Heart left ventricle (tissue), 13 donors: ENCODE measurements at regions not wholly inside any gene's neighbourhood (a gene's known extent, or its start where the extent isn't known, plus 50 kb on each side); places are given as distances from the start of the nearest gene placed in this dataset.

Experiments used
- POLR2A ChIP-seq, 2 donors: fragments of 450-650 bp; IDR thresholded peaks; one replicate each; pipeline ENCODE4 v1.6.1; 2017; ENCODE audit warnings: antibody characterized with exemption in 2 of 2, mild to moderate bottlenecking in 2 of 2, moderate library complexity in 2 of 2
- TF ChIP-seq, protein P1 (sequence below), 12 donors: fragments of 200-600 bp; sonication (generic) in 4 of 12; IDR thresholded peaks; one replicate each; pipeline versions ENCODE4 v1.5.0 to v1.8.0; 2018 to 2022; ENCODE audit warnings: antibody characterized with exemption in 12 of 12, mild to moderate bottlenecking in 5 of 12
- donor health status: ischemic (EF 13 %, LVEDD 7.1; RV severe dilation, severe dysfunction).
- donor health status: DM: no; HTN: yes; CAD: no.
- donor health status: DM: no; HTN: no; CAD: no.
- donor health status: ischemic (EF 25% LVEDD 6.9; RV normal size, moderate dysfunction).
- donor health status: ischemic (EF 25% LVEDD 5.7; RV mildly dilated, moderate dysfunction).
- donor health status: ischemic (EF 35%, LVEDD 5.7; RV mildly dilated, moderate dysfunction).
- donor health status: nonischemic (EF 11% LVEDD 7.7; RV severe dilation, severe dysfunction).
- donor health status: DM: yes; HTN: yes; CAD: no.
- donor health status: PGD.
- donor health status: ischemic (EF 29% LVEDD 5.4; RV normal size, mild dysfunction).
- donor health status: nonischemic (EF 23%, LVEDD 6.1; RV moderate dilation, normal function).

DNA sequence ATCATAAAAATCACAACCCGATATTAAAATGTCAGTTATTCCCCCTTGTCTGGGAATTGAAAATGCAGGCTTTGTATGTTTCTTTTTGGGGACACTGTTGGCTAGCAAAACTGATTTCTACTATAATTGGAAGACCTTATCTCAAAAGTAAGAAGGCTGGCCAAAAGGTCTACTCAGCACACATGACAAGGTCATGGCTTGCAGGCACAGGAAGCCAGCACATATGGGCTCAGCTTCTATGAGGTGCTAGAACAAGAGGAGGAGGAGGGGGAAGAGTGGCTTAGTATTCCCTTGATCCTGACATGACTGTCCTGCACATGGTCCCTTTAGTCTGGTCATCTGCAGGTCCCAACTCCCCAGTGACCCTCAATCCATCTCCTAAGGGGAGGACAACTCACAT is 681.2 kb downstream of the SQOR start:
- TF ChIP-seq, protein P1, sequence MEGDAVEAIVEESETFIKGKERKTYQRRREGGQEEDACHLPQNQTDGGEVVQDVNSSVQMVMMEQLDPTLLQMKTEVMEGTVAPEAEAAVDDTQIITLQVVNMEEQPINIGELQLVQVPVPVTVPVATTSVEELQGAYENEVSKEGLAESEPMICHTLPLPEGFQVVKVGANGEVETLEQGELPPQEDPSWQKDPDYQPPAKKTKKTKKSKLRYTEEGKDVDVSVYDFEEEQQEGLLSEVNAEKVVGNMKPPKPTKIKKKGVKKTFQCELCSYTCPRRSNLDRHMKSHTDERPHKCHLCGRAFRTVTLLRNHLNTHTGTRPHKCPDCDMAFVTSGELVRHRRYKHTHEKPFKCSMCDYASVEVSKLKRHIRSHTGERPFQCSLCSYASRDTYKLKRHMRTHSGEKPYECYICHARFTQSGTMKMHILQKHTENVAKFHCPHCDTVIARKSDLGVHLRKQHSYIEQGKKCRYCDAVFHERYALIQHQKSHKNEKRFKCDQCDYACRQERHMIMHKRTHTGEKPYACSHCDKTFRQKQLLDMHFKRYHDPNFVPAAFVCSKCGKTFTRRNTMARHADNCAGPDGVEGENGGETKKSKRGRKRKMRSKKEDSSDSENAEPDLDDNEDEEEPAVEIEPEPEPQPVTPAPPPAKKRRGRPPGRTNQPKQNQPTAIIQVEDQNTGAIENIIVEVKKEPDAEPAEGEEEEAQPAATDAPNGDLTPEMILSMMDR (IDR thresholded peaks at IDR 0.05): no peak
- TF ChIP-seq POLR2A (IDR thresholded peaks at IDR 0.05): no peak
